Astrocyte (in vitro differentiated cells and primary cell): ENCODE measurements at regions not wholly inside any gene's neighbourhood (a gene's known extent, or its start where the extent isn't known, plus 50 kb on each side); places are given as distances from the start of the nearest gene placed in this dataset.
A peak's percentile ranks its signal among the peaks of the same experiment; 100 is the strongest.

Experiments used
- DNase-seq: peaks from one replicate; pipeline ENCODE4 v3.0.0-alpha.2; 2010; ENCODE audit warnings: low read depth
- FAIRE-seq: peaks from 2 replicates; lab custom pipeline; 2011; peaks lifted over from hg19 to GRCh38; lab: Jason Lieb, UNC
- H2AFZ ChIP-seq: 2 replicates; pipeline ENCODE4 v1.6.0; 2012; ENCODE audit warnings: low read depth, low read length, inconsistent platforms
- H3K27ac ChIP-seq: 2 replicates; pipeline ENCODE4 v1.5.1; 2011; ENCODE audit warnings: low read depth, low read length, inconsistent platforms
- H3K27me3 ChIP-seq: 2 replicates; pipeline ENCODE4 v1.6.0; 2011; ENCODE audit warnings: low read length, inconsistent platforms; ENCODE audit not compliant: insufficient read depth
- H3K36me3 ChIP-seq: 2 replicates; pipeline ENCODE4 v1.5.1; 2011; ENCODE audit warnings: low read length, inconsistent platforms; ENCODE audit not compliant: insufficient read depth
- H3K4me1 ChIP-seq: 2 replicates; pipeline ENCODE4 v1.5.1; 2011; ENCODE audit warnings: low read length, inconsistent platforms; ENCODE audit not compliant: insufficient read depth
- H3K4me2 ChIP-seq: 2 replicates; pipeline ENCODE4 v1.6.0; 2012; ENCODE audit warnings: low read length, inconsistent platforms
- H3K4me3 ChIP-seq: 2 replicates; pipeline ENCODE4 v1.5.1; 2011; ENCODE audit warnings: low read depth, mild to moderate bottlenecking, low read length, inconsistent platforms; ENCODE audit not compliant: insufficient read depth
- H3K79me2 ChIP-seq: 2 replicates; pipeline ENCODE4 v1.6.0; 2012; ENCODE audit warnings: mild to moderate bottlenecking, low read length, inconsistent platforms; ENCODE audit not compliant: insufficient read depth
- H3K9ac ChIP-seq: 2 replicates; pipeline ENCODE4 v1.6.0; 2012; ENCODE audit warnings: mild to moderate bottlenecking, low read length, inconsistent platforms
- H3K9me3 ChIP-seq: 2 replicates; pipeline ENCODE4 v1.5.1; 2012; ENCODE audit warnings: low read depth, mild to moderate bottlenecking, low read length, inconsistent platforms; ENCODE audit not compliant: insufficient read depth
- H4K20me1 ChIP-seq: 2 replicates; pipeline ENCODE4 v1.6.0; 2012; ENCODE audit warnings: low read length, inconsistent platforms; ENCODE audit not compliant: insufficient read depth
- H3K27ac Mint-ChIP-seq: one replicate; pipeline ENCODE4 v1.8.0; 2021; ENCODE audit warnings: mild to moderate bottlenecking, mixed read lengths; ENCODE audit not compliant: unreplicated experiment
- H3K27me3 Mint-ChIP-seq: one replicate; pipeline ENCODE4 v1.8.0; 2021; ENCODE audit warnings: low read depth, mixed read lengths; ENCODE audit not compliant: unreplicated experiment
- H3K36me3 Mint-ChIP-seq: one replicate; pipeline ENCODE4 v1.8.0; 2021; ENCODE audit warnings: low read depth, mixed read lengths; ENCODE audit not compliant: unreplicated experiment
- H3K4me1 Mint-ChIP-seq: one replicate; pipeline ENCODE4 v1.8.0; 2021; ENCODE audit warnings: low read depth, mixed read lengths; ENCODE audit not compliant: unreplicated experiment
- H3K4me3 Mint-ChIP-seq: one replicate; pipeline ENCODE4 v1.8.0; 2021; ENCODE audit warnings: mild to moderate bottlenecking, moderate library complexity, mixed read lengths; ENCODE audit not compliant: unreplicated experiment
- H3K9me3 Mint-ChIP-seq: one replicate; pipeline ENCODE4 v1.8.0; 2021; ENCODE audit warnings: mild to moderate bottlenecking, mixed read lengths; ENCODE audit not compliant: unreplicated experiment
- CTCF ChIP-seq: IDR thresholded peaks from 2 replicates; pipeline ENCODE4 v1.5.1; 2011; ENCODE audit warnings: low read depth, mild to moderate bottlenecking, inconsistent platforms, low read length, moderate library complexity; ENCODE audit not compliant: insufficient read depth
- EZH2 ChIP-seq: IDR thresholded peaks from 2 replicates; pipeline ENCODE4 v1.6.1; 2012; ENCODE audit warnings: mild to moderate bottlenecking, low read length, inconsistent platforms; ENCODE audit not compliant: insufficient read depth

GRCh38 chr7:115552766-115553165, 477.8 kb downstream of the TFEC start:
- Histone ChIP-seq H3K4me1 (no peaks in the 10 kb centered on the region), H2AFZ (no peak overlapping the region), H3K36me3 (no peaks in the 10 kb centered on the region), H3K9me3 (no peaks in the 10 kb centered on the region), H3K79me2 (no peaks in the 10 kb centered on the region), H3K27ac (no peak overlapping the region), H3K4me2 (no peak overlapping the region), H4K20me1 (no peaks in the 10 kb centered on the region), H3K9ac (no peak overlapping the region), H3K27me3 (no peaks in the 10 kb centered on the region), H3K4me3 (no peak overlapping the region)
- Mint-ChIP-seq H3K4me1 (peaks cover 7% of the 10 kb centered on the region), H3K27ac (no peak overlapping the region), H3K27me3 (no peaks in the 10 kb centered on the region), H3K9me3 (no peaks in the 10 kb centered on the region), H3K36me3 (no peaks in the 10 kb centered on the region), H3K4me3 (no peak overlapping the region)
- DNase-seq (no peak), FAIRE-seq (no peak)
- TF ChIP-seq CTCF (no peak), EZH2 (no peak)

- Histone ChIP-seq H3K27me3 (no peaks in the 10 kb centered on the region), H4K20me1 (no peaks in the 10 kb centered on the region), H3K79me2 (no peaks in the 10 kb centered on the region), H3K9me3 (no peaks in the 10 kb centered on the region), H3K4me3 (no peak overlapping the region), H2AFZ (no peak overlapping the region), H3K4me1 (no peaks in the 10 kb centered on the region), H3K36me3 (no peaks in the 10 kb centered on the region), H3K9ac (no peak overlapping the region), H3K4me2 (no peak overlapping the region), H3K27ac (no peak overlapping the region)
- FAIRE-seq (no peak), DNase-seq (no peak)
- Mint-ChIP-seq H3K4me3 (no peak overlapping the region), H3K27ac (no peak overlapping the region), H3K9me3 (no peaks in the 10 kb centered on the region), H3K36me3 (no peaks in the 10 kb centered on the region), H3K27me3 (no peaks in the 10 kb centered on the region), H3K4me1 (peaks cover 7% of the 10 kb centered on the region)
- TF ChIP-seq CTCF = no peak
- TF ChIP-seq EZH2 = no peak
Measured at GRCh38 chr7:115549910-115550309, 480.7 kb downstream of the TFEC start.

- Histone ChIP-seq H3K27ac (no peak overlapping the region), H4K20me1 (no peaks in the 10 kb centered on the region), H3K36me3 (no peaks in the 10 kb centered on the region), H3K27me3 (no peaks in the 10 kb centered on the region), H3K9me3 (no peaks in the 10 kb centered on the region), H3K9ac (no peak overlapping the region), H2AFZ (no peak overlapping the region), H3K4me2 (no peak overlapping the region), H3K4me1 (no peaks in the 10 kb centered on the region), H3K4me3 (no peak overlapping the region), H3K79me2 (no peaks in the 10 kb centered on the region)
- Mint-ChIP-seq H3K27me3 (no peaks in the 10 kb centered on the region), H3K9me3 (no peaks in the 10 kb centered on the region), H3K27ac (peak overlapping the region; percentile 30), H3K4me1 (peaks cover 7% of the 10 kb centered on the region), H3K4me3 (no peak overlapping the region), H3K36me3 (no peaks in the 10 kb centered on the region)
- FAIRE-seq (no peak), DNase-seq (peak; percentile 25)
- TF ChIP-seq EZH2 (no peak), CTCF (no peak)
Measured at GRCh38 chr7:115548756-115549155, 481.8 kb downstream of the TFEC start.
